Urinary bladder (tissue), 3 donors: ENCODE measurements at regions not wholly inside any gene's neighbourhood (a gene's known extent, or its start where the extent isn't known, plus 50 kb on each side); places are given as distances from the start of the nearest gene placed in this dataset.
"Not testable (repeated sequence)": the region's sequence is repeated elsewhere in the genome, so short reads cannot be mapped to it uniquely, and the experiment has no call there.

Source experiments
- DNase-seq: peaks from one replicate; pipeline ENCODE4 v3.0.0-alpha.2; 2015; ENCODE audit errors: extremely low spot score
- H3K27ac ChIP-seq: one replicate; pipeline ENCODE4 v1.5.1; 2013; ENCODE audit warnings: low read depth, mild to moderate bottlenecking, moderate library complexity
- H3K36me3 ChIP-seq: one replicate; pipeline ENCODE4 v1.6.1; 2013; ENCODE audit warnings: mild to moderate bottlenecking, moderate library complexity; ENCODE audit not compliant: insufficient read depth
- H3K4me1 ChIP-seq: one replicate; pipeline ENCODE4 v1.6.1; 2013; ENCODE audit warnings: mild to moderate bottlenecking, moderate library complexity; ENCODE audit not compliant: insufficient read depth
- H3K4me3 ChIP-seq: one replicate; pipeline ENCODE4 v1.5.1; 2013; ENCODE audit warnings: low read depth, low read length
- WGBS: extraction: QIAGEN DNeasy Blood & Tissue Kit; methylation state at CpG from one replicate; pipeline ENCODE4 v1.1.7; 2013; 5-methylcytosine and 5-hydroxymethylcytosine counted together
- donor health status: healthy with polysubstance abuse.
- donor health status: healthy.

DNA sequence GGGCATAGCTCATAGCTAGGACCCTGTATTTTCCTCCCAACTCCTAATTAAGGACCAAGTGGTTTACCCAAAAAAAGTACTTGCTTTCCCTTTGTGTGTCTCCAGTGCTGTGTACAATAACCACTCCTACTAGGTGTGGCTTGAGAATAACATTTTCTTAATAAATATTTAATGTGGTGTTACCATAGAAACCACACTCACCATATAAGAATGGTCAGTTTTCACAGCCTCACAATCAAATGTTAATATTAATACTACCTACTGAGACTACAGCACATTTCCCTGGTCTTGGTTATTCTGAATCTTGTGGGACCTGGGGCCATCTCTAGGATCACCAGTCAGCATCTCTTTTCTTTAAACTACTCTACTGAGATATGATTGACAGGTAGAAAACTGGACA is 83.5 kb upstream of the BCAR3 start:
- DNase-seq = no peak
- Histone ChIP-seq H3K27ac (no peak overlapping the region), H3K4me3 (no peak overlapping the region), H3K36me3 (no peaks in the 10 kb centered on the region), H3K4me1 (no peaks in the 10 kb centered on the region)

DNA sequence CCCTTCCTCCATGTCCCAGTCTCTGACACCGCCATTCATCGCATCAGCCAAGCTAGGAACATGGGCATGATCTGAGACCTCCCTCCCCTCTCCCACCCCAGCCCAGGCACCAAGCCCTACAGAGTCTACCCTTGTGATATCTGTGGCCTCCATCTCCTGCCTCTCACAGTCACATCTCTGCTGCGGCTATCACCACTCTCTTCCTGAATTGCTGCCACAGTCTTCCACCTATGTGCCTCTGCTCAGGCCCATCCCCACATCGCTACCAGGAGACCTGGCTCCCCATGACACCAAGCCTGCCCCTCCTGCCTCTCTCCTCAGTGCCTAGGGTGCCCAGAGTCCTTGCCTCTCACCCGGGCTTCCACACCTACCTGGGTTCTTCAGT is 82.7 kb upstream of the BCAR3 start:
- Histone ChIP-seq H3K36me3 (no peaks in the 10 kb centered on the region), H3K4me1 (no peaks in the 10 kb centered on the region), H3K4me3 (no peak overlapping the region), H3K27ac (no peak overlapping the region)
- WGBS = 95% methylated on average over 5 of the region's 5 CpGs
- no peak for DNase-seq

DNA sequence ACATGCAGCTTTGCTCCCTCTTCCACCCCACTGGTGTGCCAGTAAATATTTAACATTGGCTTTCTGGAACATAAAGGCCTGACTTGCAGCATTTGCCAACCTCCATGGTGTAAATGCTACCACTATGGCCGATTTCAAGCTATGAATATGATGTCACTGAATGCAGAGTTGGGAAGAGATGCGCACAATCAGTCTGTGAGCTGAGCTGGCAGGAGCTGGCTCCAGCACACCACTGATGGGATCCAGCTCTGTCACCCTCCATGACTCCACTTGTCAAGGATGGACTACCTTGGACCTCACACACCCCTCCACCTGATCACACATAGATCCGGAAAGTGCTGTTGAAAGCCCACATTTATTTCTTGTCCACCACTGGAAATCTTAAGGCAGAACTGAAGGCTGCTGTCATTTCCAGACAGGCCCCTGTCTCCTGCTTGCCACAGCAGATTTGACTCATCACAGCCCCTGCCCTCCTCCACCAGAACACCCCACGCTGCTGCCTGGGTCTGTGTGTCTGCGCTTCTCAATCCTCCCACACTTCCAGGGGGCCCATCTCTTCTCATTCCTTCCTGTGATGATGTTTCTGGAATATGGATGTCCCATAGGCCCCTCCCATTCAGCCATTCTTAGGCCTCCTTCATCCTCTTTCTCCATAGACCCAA is 82.2 kb upstream of the BCAR3 start:
- 95% methylated on average over 5 of the region's 5 CpGs for WGBS
- H3K4me3 ChIP-seq = no peak overlapping the region
- H3K36me3 ChIP-seq = no peaks in the 10 kb centered on the region
- H3K4me1 ChIP-seq = no peaks in the 10 kb centered on the region
- no peak for DNase-seq
- H3K27ac ChIP-seq = no peak overlapping the region

DNA sequence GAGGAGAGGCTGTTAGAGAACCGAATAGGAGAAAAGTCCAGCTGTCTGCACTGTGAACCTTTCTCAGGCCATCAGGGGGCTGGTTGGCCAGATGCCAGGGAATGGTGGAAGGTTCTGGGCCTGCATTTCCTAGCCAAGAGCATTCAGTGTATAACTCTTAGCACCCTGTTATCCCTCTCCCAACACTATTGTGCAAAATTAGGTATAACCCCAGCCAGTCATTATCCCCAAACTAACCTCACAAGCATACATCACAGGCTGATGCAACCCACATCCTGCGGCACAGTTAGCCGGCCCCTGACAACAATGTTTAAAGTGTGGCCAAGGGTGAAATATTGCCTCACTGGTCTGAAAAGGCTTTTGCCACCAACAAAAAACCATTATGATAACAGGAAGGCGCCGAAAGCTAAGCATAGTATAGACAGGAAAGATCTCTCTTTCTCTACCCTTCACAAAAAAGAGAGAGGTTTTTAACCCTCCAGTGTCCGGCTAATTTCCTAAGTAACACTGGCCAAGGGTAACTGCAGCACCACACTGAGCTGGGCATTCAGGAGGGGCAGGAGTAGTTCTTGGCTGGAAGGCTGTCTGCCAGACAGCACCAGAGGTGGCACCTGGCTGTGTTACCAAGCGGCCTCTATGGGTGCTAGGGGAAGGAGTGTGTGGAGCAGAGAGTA is 77.3 kb upstream of the BCAR3 start:
- 61% methylated on average over 7 of the region's 7 CpGs for WGBS
- H3K27ac ChIP-seq = no peak overlapping the region
- no peak overlapping the region for H3K4me3 ChIP-seq
- no peak for DNase-seq
- H3K4me1 ChIP-seq = no peaks in the 10 kb centered on the region
- no peaks in the 10 kb centered on the region for H3K36me3 ChIP-seq

DNA sequence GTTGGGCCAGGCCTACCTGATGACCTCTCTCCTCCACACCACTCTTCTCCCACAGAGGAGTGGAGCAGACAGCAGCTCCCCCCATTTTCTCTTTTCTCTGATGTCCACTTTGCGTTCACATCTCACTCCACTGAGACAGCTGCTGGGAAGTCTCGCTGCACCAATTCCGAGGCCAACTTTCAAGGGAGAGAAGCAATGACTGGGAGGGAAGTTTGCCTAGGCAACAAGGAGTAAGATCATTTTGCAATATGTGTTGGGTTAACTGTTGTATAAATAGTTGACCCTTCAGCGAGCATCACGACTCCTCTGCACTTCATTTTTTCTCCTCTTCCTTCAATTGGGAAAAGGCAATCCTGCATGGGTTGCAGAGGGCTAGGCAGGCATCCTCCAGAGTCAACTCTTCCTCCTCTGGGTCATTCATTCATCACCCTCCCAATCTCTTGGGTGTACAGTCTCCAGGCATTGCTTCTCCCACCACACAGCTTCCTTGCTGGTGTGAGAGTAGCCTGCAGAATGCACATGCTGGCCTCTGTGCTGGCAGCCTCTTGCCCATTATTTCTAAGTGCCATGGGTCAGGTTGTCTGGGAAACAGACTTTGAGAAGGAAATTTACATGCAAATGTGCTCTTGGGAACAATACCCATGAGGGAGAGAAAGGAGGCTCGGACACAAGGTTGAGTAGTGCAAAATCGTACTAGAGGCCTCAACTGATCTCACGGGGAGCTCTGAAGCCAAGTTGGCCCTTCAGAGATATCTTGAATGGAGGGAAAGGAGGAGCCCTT is 75.8 kb upstream of the BCAR3 start:
- Histone ChIP-seq H3K4me1 (no peaks in the 10 kb centered on the region), H3K27ac (no peak overlapping the region), H3K4me3 (no peak overlapping the region), H3K36me3 (no peaks in the 10 kb centered on the region)
- DNase-seq = no peak
- WGBS = 97% methylated on average over 8 of the region's 8 CpGs

DNA sequence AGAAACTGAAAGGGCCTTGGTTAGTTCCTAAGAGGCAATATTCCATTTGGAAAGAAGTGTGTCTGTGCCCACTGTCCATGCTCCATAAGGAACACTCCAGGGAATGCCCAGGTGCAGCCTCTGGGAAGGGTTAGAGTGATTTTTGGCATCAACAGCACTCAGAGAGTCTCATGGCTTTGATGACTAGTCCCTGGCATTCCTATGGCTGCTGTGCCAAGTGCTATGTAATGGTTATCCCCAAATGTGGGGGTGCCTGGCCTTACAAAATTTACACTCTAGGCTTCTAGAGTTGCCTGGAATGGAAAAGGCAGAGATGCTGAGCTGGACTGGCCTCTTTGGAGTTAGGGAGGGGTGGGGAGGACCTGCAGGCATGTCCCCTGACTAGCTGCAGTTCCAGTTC is 75.0 kb upstream of the BCAR3 start:
- Histone ChIP-seq H3K27ac (no peak overlapping the region), H3K36me3 (no peaks in the 10 kb centered on the region), H3K4me1 (no peaks in the 10 kb centered on the region), H3K4me3 (no peak overlapping the region)
- no peak for DNase-seq

DNA sequence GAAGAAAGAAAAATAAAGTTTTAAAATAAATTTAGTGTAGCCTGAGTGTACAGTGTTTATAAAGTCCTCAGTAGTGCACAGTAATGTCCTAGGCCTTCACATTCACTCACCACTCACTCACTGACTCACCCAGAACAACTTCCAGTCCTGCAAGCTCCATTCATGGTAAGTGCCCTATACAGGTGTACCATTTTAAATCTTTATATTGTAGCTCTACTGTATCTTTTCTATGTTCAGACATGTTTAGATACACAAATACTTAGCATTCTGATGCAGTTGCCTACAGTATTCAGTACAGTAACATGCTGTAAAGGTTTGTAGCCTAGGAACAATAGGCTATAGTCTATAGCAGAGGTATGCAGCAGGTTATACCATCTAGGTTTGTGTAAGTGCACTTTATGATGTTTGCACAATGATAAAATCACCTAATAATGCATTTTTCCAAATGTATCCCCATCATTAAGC is 73.6 kb upstream of the BCAR3 start:
- not testable (repeated sequence) for H3K27ac ChIP-seq, DNase-seq, H3K4me3 ChIP-seq, H3K4me1 ChIP-seq, H3K36me3 ChIP-seq

DNA sequence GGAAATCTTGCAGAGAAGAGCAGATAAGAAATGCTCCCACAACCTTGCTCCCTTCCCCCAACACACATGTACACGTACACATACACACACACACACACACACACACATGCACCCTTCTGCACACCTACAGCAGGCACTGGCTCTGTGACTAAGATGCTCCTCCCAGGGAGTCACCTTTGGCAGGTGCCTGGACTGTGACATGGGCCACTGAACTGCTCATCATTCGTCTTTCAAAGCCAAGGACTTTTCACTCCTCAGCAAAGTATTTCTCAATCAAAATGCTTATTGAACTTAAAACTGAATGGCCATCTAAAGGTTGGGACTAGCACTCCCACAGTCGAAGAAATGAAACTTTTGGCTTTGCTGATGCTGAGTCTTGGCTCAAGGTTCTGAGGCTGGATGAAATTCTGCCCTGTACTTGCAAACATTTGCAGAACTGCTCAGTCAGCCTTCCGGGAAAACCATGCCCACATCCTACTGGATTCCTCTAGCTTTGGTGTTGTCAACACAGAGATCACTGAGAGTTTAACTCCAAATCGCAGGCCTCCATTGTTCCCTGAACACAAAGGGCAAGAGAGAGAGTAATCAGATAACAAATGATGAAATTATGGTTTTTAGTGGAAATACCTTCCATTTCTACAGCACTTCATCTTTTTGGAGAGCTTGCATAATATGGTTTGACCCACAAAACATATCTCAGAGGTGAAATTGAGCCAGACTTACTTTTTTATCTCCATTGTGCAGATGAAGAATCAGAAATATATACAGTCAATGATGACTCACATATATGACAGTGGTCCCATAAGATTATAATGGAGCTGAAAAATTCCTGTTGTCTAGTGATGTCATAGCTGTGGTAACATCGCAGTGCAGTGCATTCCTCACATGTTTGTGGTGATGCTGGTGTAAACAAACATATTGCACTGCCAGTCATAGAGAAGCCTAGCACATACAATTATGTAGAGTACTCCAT is 72.4 kb upstream of the BCAR3 start:
- 50% methylated on average over 6 of the region's 6 CpGs for WGBS
- Histone ChIP-seq H3K4me1 (no peaks in the 10 kb centered on the region), H3K4me3 (no peak overlapping the region), H3K36me3 (no peaks in the 10 kb centered on the region), H3K27ac (no peak overlapping the region)
- DNase-seq = no peak

DNA sequence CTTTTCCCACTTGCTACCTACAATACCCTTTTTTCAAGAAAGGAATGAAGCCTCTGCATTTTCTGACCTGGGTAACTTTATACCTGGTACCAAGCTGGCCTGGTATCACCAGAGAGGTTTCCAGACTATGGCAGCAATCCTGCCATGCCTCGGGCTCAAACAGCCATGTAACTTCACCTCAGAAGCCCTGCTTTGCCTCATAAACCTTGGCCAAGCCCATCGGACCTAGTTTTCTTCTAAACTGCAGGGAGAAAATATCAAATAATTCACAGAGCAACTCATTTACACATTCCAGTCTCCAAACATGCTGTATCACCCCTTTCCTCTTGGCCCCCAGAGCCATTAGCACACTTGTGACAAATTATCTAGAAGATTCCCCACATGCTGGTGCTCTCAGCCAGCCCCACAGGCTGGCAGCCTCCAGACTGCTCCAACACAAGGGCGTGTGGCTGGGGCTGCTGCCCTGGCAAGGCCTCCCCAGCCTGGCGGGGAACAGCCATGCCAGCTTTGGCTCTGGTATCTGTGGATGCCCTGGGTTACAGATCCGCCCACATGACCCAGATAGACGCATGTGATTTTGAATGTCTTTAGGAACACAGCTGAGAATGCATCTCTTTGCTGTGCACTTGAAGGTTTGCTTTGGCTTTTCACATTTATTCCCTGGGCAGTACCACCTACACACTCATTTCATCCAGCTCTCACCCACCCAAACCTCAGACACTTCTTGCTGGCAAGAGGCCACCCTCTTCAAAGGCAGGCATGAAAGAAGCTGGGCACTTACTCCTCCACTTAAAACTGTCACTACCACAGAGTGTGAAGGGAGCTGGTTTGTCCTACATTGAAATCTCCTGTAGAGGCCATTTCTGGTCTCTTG is 70.0 kb upstream of the BCAR3 start:
- DNase-seq = no peak
- no peaks in the 10 kb centered on the region for H3K4me1 ChIP-seq
- no peak overlapping the region for H3K4me3 ChIP-seq
- no peak overlapping the region for H3K27ac ChIP-seq
- no peaks in the 10 kb centered on the region for H3K36me3 ChIP-seq
- WGBS = 92% methylated on average over 6 of the region's 6 CpGs

DNA sequence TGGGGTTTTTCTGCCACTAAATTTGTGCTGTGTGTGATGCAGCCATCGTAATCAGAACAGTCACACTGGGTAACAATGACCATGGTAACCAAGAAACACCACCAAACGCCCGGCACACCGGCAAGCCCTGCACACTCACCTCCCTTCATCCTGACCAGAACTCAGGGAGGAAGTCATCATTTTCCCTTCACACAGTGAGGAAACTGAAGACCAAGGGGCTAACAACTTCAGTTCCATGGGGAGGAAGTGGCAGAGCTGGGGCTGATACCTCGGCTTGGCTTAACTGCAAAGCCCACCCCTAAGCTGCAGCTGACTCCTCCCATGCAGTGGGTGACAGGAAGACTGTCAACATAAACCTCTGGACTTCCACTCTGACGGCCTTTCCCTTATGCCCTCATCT is 69.3 kb upstream of the BCAR3 start:
- Histone ChIP-seq H3K27ac (no peak overlapping the region), H3K36me3 (no peaks in the 10 kb centered on the region), H3K4me1 (no peaks in the 10 kb centered on the region), H3K4me3 (no peak overlapping the region)
- no peak for DNase-seq
- WGBS = 79% methylated on average over 6 of the region's 6 CpGs

DNA sequence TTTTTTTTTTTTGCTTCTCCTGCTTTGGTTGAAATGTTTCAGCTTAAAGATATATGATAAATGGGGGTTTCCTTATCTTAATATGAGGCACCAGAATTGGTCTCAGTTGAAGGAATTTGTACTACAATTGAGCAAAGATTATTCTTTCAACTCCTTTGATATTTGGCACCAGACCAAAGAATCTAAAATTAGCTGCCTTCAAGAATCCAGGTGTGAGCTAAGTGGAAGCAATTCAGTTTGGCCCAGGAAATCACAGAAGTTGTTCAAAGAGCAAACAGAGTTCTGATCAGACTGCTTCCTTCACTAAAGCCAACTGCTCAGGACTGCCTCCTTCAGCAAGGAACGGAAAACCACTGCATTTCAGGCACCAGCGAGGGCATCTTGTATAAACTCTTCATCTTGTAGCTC is 68.3 kb upstream of the BCAR3 start:
- Histone ChIP-seq H3K36me3 (no peaks in the 10 kb centered on the region), H3K4me1 (no peaks in the 10 kb centered on the region), H3K4me3 (no peak overlapping the region), H3K27ac (no peak overlapping the region)
- no peak for DNase-seq
- 66% methylated on average over 2 of the region's 2 CpGs for WGBS

DNA sequence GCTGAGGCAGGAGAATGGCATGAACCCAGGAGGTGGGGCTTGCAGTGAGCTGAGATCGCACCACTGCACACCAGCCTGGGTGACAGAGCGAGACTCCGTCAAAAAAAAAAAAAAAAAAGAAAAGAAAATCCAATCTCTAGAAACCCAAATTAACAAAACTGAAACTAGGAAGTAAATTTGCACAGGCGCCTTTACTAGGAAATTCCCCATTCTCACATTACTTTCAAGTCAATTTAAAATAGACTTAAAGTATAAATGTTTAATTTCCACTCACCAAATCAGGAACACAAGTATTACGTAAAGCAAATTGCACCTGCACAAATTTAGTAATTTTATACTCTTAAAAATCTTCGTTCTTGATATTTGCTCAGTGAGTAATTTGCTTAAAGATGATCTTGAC is 67.8 kb upstream of the BCAR3 start:
- WGBS = 91% methylated on average over 6 of the region's 6 CpGs
- H3K36me3 ChIP-seq = no peaks in the 10 kb centered on the region
- no peaks in the 10 kb centered on the region for H3K4me1 ChIP-seq
- H3K4me3 ChIP-seq = no peak overlapping the region
- no peak overlapping the region for H3K27ac ChIP-seq
- no peak for DNase-seq
